Choroid plexus epithelial cell (primary cell): ENCODE measurements at regions not wholly inside any gene's neighbourhood (a gene's known extent, or its start where the extent isn't known, plus 50 kb on each side); places are given as distances from the start of the nearest gene placed in this dataset.
"Not testable (repeated sequence)": the region's sequence is repeated elsewhere in the genome, so short reads cannot be mapped to it uniquely, and the experiment has no call there.

Experiments used
- DNase-seq: peaks from one replicate; pipeline ENCODE4 v3.0.0-alpha.2; 2010; ENCODE audit warnings: low read depth
- H3K4me3 ChIP-seq: 2 replicates; pipeline ENCODE4 v1.5.1; 2011; ENCODE audit warnings: low read depth, mild to moderate bottlenecking, control low read depth, low read length, moderate library complexity
- CTCF ChIP-seq: conservative IDR thresholded peaks from 2 replicates; pipeline ENCODE4 v1.5.1; 2011; ENCODE audit warnings: low read depth, mild to moderate bottlenecking, control low read depth, inconsistent platforms, low read length, moderate library complexity

DNA sequence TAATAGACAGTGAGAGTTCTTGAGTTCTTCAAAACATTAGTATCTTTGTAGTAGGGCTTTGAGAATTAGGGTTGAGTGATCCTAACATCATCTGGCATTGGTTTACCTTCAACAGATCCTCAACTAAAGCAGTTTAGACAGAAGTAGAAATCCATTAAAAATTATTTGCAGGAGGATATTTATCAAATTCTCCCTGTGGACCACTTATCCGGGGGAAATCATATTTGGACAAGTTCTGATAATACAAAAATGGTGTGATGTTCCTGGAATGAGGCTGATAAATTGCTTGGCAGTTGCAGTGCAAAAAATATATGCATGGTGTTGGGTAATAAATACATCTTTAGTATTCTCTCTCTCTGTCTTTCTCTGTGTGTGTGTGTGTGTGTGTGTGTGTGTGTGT is 115.1 kb upstream of the CHODL start:
- no peak overlapping the region for H3K4me3 ChIP-seq
- no peak for TF ChIP-seq CTCF
- no peak for DNase-seq

- no peak for DNase-seq
- no peak for TF ChIP-seq CTCF
- no peak overlapping the region for H3K4me3 ChIP-seq
Observed at GRCh38 chr21:18118566-18118965, 126.1 kb upstream of the CHODL start.

DNA sequence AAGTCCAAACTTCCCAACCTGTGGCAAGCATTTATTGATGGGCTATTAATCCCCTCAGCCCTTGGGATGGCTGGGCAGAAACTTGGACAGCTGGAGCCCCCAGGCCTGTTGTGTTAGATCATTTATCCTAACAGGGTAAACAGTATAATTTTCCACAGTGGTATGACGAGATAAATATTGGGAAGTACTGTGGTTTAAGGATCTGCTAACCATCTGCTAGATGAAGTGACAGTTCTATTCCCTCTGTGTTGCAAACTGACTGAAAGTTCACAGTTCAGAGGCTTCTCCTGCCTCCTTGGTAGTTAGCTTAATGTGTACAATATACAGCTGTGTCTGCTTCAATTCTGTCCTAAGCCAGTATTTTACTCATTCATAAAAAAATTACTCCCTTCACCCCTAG is 127.5 kb upstream of the CHODL start:
- TF ChIP-seq CTCF: no peak
- H3K4me3 ChIP-seq: no peak overlapping the region
- no peak for DNase-seq

GRCh38 chr21:18114810-18115209 is 129.8 kb upstream of the CHODL start:
- H3K4me3 ChIP-seq: no peak overlapping the region
- no peak for DNase-seq
- TF ChIP-seq CTCF: no peak

DNA sequence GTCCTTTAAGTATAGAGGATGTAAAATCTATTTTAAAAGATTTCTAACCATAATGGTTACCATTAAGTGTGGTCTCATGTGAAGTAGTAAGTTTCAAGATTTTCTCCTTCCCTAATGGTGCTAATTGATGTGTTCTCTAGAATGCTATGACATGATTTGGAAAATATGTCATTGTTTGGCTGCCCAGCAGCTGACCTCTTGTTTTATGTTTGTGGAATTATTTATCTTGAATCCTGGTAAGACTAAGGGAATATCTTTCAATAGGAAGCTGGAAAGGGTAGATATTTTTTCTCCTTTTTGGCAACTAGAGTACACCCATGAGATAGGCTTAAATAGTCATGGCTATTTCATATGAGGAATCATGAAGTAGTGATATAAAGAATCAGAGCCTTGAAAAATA is 139.8 kb upstream of the CHODL start:
- no peak for TF ChIP-seq CTCF
- no peak overlapping the region for H3K4me3 ChIP-seq
- no peak for DNase-seq

GRCh38 chr21:18096413-18096812 is 148.2 kb upstream of the CHODL start:
- not testable (repeated sequence) for H3K4me3 ChIP-seq, DNase-seq

DNA sequence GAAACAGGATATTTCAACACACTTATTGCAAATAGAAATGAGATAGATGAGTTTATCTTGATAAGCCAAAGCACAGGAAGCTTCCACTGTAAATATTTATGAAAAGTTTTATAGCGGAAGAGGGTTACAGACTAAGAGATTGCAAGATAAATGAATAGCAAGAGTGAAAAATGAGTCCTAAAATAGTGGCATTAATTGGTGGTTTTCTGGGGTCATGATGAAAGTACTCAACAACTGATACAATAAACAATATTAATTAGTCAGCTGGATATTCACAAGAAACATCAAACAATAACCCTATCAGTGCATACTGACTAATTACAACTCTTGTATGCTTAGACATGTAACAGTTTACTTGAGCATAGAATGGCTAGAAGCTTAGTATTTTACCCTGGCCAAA is 154.8 kb upstream of the CHODL start:
- DNase-seq: no peak
- H3K4me3 ChIP-seq: no peak overlapping the region
- TF ChIP-seq CTCF: no peak

DNA sequence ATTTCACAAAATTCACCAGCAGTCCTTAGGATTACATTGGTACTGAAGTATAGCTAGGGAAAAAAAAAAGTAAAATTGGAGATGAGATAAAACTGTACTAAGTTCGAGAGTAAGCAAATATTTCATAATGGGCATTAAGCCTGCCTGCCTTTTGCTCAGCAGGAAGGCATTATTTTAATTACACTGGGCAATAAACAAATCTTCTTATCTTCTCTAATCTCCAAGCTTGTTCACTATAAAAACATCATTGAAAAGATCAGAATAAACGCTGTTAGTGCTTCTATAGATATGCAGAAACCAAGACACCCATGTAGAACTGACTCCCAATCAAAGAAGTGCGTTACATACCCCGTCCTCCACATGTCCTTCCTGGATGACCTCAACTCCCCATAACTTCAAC is 174.2 kb upstream of the CHODL start:
- no peak overlapping the region for H3K4me3 ChIP-seq
- TF ChIP-seq CTCF: no peak
- no peak for DNase-seq
